GM12891 (cell line): ENCODE measurements at regions not wholly inside any gene's neighbourhood (a gene's known extent, or its start where the extent isn't known, plus 50 kb on each side); places are given as distances from the start of the nearest gene placed in this dataset.

Experiments
- PAX5 ChIP-seq: IDR thresholded peaks from 2 replicates; pipeline ENCODE4 v1.6.1; 2011; ENCODE audit warnings: low read length, moderate library complexity, mild to moderate bottlenecking; ENCODE audit not compliant: insufficient read depth, severe bottlenecking
- POLR2A ChIP-seq: IDR thresholded peaks from 2 replicates; pipeline ENCODE4 v1.6.1; 2011; ENCODE audit warnings: low read depth, low read length, control low read depth
- POLR2AphosphoS5 ChIP-seq: IDR thresholded peaks from 2 replicates; pipeline ENCODE4 v1.6.1; 2011; ENCODE audit warnings: low read depth, low read length, control low read depth
- POU2F2 ChIP-seq: IDR thresholded peaks from 2 replicates; pipeline ENCODE4 v1.6.1; 2011; ENCODE audit warnings: low read depth, mild to moderate bottlenecking, control low read depth, low read length, moderate library complexity
- SPI1 ChIP-seq: IDR thresholded peaks from 2 replicates; pipeline ENCODE4 v1.6.1; 2011; ENCODE audit warnings: low read depth, low read length, control low read depth
- TAF1 ChIP-seq: IDR thresholded peaks from 2 replicates; pipeline ENCODE4 v1.6.1; 2011; ENCODE audit warnings: low read depth, low read length, control low read depth

- TF ChIP-seq POLR2A (no peak), TAF1 (no peak), POLR2AphosphoS5 (no peak), PAX5 (no peak), SPI1 (no peak), POU2F2 (no peak)
Observed at GRCh38 chr14:48075487-48075886, 400.1 kb upstream of the MDGA2 start.
